ENCODE measurements at regions not wholly inside any gene's neighbourhood (a gene's known extent, or its start where the extent isn't known, plus 50 kb on each side); places are given as distances from the start of the nearest gene placed in this dataset.
A peak's percentile ranks its signal among the peaks of the same experiment; 100 is the strongest.

- TF ChIP-seq, protein P1, sequence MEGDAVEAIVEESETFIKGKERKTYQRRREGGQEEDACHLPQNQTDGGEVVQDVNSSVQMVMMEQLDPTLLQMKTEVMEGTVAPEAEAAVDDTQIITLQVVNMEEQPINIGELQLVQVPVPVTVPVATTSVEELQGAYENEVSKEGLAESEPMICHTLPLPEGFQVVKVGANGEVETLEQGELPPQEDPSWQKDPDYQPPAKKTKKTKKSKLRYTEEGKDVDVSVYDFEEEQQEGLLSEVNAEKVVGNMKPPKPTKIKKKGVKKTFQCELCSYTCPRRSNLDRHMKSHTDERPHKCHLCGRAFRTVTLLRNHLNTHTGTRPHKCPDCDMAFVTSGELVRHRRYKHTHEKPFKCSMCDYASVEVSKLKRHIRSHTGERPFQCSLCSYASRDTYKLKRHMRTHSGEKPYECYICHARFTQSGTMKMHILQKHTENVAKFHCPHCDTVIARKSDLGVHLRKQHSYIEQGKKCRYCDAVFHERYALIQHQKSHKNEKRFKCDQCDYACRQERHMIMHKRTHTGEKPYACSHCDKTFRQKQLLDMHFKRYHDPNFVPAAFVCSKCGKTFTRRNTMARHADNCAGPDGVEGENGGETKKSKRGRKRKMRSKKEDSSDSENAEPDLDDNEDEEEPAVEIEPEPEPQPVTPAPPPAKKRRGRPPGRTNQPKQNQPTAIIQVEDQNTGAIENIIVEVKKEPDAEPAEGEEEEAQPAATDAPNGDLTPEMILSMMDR (conservative IDR thresholded peaks at IDR 0.05; ENCODE audit: low read depth, low read length): peak; percentile 64
- TF ChIP-seq EZH2 (IDR thresholded peaks at IDR 0.05; ENCODE audit: borderline replicate concordance, low read depth, low read length, poor library complexity, severe bottlenecking): no peak
These were observed 114.6 kb downstream of the FAM170A start for GRCh38 chr5:119743927-119744326.
